GM19239 (cell line): ENCODE measurements at regions not wholly inside any gene's neighbourhood (a gene's known extent, or its start where the extent isn't known, plus 50 kb on each side); places are given as distances from the start of the nearest gene placed in this dataset.

Experiments used
- DNase-seq: peaks from one replicate; pipeline ENCODE4 v3.0.0; 2011; ENCODE audit warnings: low spot score; ENCODE audit not compliant: insufficient read length
- FAIRE-seq: peaks from 2 replicates; lab custom pipeline; 2011; peaks lifted over from hg19 to GRCh38; lab: Jason Lieb, UNC

DNA sequence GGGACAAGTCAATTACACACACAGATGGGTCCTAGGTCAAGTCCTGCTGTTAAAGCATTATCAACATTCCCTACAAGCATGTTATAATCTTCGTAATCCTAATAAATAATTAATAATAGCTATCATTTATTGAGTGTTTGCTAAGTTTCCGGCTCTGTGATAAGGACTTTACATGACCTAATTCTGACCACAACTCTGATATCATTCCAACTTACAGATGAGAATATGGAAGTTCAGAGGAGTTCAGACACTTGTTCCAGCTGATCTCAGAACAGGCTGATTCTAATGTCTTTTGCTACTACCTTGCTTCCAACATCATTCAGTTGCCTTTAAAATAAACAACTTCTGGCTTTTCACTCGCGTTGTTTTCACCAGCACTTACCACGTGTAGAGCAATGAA is 770.1 kb upstream of the CXADR start:
- FAIRE-seq = no peak
- DNase-seq = no peak

DNA sequence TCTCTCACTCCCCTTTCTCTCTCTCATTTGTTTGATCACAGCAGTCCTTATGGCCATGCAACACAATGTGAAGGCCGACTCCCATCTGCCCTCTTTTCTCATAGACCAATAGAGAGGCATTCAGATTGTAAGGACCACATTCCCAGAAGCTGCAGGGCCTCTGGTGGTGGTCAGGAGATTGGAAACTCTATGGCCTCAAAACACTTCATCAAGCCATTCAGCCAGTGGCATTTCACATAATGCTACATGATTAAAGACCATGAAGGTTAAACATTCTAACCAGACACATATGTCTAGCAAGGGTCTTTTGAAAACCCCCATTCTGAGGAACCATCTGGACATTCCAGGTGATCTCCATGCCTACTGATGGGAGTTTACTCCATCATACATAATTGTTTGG is 769.5 kb upstream of the CXADR start:
- DNase-seq = no peak

DNA sequence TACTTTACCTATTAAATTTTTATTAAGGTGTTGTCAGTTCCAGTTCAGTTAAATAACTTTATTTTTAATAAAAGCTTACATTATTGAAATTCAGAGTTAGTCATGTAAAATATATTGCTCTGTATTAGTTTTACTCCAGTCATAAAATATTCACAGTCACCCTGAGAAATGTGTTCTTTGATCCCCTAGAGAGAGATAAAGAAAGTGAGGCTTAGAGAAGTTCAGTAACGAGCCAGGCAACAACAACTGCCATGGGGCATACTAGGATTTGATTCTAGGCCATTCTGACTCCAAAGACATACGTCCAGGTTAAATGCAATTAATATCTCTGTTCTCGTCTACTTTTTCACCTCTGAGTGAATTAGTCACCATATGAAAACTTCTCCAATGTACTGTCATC is 761.9 kb upstream of the CXADR start:
- DNase-seq = no peak
- no peak for FAIRE-seq

More for the DNA sequence above, 769.5 kb upstream of the CXADR start:
- no peak for FAIRE-seq

DNA sequence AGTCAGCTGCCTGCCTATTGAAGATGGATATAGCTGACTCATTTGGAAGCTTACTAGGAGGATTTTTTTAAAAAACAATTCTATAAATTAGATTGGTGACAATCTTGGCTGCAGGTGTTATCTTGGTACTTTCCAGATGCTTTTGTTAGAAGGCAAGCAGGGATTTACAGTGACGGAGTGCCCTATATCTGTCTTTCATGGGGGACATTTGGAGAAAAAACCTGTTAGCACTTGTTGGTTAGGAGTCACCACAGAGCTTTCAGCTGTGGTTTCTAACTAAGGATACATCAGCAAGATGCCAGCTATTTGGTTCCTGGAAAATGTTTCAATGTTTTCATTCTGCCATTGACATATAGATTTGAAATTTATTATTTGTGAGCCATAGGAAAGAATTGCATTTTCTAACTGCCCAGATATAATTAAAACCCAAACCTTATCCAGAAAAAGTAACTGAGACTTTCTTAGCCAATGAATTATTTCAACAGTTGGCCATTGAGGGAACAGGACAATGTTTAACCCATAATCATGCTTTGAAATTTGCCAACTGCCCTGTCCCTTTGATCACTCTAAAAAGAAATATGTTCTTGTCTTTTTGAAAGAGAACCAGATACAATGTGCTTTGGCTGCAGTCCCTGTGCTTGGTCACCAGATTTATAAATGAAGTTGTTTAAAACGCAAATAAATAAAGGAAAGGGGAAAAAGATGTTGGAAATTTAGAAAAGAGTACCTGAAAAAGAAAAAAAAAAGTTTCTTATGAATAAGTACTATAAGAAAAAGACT is 761.0 kb upstream of the CXADR start:
- DNase-seq (no peak), FAIRE-seq (no peak)

DNA sequence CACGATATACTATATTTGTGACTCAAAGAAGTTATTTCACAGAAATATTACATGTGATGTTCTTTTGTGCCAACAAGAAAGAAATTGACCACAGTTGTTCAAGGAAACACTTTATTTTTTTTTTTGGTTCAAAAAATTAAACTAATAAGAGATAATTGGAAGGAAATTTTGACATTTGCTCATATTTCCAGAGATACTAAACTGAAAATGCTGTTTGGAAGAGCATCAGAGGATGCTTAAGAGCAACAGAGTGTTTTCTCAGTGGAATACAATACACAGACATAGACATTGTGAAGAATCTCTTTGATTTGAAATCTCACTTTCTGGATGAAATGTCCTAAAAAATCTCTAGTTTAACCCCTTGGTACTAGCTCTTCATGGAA is 760.4 kb upstream of the CXADR start:
- DNase-seq (no peak), FAIRE-seq (no peak)

DNA sequence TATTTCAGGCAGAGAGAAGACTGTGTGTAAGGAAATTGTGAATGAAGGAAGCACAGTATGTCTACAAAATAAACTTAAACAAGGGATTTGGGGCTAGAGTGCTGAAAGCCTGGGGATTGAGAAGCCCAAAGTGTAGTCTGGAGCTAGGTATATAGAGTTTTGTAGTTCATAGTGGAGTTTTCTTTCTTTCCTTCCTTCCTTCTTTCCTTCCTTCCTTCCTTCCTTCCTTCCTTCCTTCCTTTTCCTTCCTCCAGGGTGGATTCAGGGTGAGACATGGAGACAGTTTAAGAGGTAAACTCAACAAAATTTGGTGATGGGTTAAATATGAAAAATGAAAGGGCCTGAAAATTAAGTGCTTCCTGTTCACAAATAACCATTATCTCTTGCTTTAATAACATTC is 757.8 kb upstream of the CXADR start:
- DNase-seq (no peak), FAIRE-seq (no peak)

DNA sequence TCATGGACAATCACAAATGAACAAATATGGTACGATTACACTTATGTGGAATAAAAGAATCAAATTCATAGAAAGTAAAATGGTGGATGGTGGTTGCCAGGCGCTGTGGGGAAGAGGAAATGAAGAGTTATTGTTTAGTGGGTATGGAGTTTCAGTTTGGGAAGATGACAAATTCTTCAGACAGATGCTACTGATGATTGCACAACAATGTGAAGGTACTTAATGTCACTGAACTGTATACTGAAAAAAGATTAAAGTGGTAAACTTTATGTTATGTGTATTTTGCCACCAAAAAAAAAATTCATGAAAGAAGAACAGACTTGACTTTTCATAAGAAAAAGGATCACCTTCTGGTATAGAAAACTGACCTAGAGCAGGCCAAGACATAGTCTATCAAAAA is 745.6 kb upstream of the CXADR start:
- FAIRE-seq (no peak), DNase-seq (no peak)

GRCh38 chr21:16768096-16768495 is 744.7 kb upstream of the CXADR start:
- no peak for DNase-seq
- FAIRE-seq = no peak

DNA sequence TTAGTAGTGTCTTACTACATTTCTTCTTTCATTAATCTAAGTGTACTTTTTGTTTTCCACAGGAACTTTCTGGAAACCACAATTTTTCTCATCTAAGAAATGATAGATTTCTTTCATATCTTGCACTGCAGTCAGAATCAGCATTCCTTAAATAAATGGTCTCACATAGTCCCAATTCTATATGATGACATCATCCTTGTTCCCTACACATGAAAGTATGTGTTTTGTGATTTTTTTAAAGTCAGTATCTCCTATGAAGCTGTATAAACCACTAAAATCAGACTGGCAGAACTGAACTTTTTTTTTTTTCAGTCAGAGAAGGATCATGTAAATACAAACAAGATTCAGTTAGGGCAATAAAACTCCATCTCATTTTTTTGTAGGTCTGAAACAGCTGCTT is 742.6 kb upstream of the CXADR start:
- FAIRE-seq = no peak
- no peak for DNase-seq

- FAIRE-seq (no peak), DNase-seq (no peak)
These were observed 739.6 kb upstream of the CXADR start for GRCh38 chr21:16773206-16773605.

DNA sequence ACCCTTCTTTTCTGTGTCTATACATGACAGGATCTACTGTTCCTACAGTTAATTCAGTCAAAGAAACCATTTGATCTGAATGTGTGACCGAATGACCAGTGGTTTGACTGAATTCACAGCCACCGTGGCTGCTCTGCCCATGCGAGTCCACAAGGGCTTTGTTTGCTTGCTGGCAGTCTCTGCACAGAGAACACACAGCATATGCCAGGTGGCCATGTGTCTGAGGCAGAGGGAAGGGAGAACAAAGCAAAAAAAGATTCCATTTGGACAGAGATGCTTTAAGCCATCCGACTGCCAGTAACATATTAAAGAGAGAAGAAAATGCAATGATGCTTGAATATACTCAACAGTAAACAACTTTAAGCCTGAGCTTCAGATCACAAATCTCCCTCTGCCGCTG is 737.8 kb upstream of the CXADR start:
- no peak for DNase-seq
- no peak for FAIRE-seq

GRCh38 chr21:16777041-16777720 is 735.7 kb upstream of the CXADR start:
- DNase-seq (no peak), FAIRE-seq (no peak)

- FAIRE-seq (no peak), DNase-seq (no peak)
These were observed 724.3 kb upstream of the CXADR start for GRCh38 chr21:16788584-16788983.

DNA sequence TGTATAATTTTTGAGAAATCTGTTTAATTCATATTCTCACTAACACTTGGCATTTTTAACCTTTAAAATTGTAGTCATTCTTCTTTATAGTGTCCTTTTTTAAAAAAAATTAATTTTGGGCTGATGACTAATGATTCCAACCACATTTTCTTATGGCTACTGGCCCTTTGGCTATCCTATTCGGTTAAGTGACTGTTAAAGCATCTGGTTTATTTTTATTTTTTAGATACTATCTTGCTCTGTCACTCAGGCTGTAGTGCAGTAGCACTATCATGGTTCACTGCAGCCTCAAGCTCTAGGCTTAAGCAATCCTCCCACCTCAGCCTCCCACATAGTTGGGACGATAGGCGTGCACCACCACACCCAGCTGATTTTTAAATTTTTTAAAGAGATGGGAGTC is 723.2 kb upstream of the CXADR start:
- no peak for FAIRE-seq
- no peak for DNase-seq

- no peak for FAIRE-seq
- DNase-seq = no peak
These were observed 720.7 kb upstream of the CXADR start for GRCh38 chr21:16792101-16792500.

DNA sequence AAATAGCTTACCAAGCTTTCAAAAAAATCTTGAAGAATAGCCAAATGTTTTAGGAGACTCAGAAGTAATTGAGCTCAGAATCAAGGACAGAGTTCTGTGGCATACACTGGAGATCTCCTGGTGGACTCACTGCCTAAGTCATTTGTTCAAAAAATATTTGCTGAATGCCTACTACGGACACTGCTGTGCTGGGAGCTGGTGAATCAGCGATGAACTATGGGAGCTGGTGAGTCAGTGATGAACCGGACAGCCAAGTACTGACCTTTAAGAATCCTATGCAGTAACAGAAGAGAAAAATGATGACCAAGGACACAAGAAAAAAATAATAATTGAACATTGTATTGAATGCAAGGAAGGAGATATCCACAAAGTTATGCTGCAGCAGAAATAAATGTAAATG is 717.9 kb upstream of the CXADR start:
- FAIRE-seq = no peak

GRCh38 chr21:16796776-16797175 is 716.1 kb upstream of the CXADR start:
- no peak for FAIRE-seq
- DNase-seq = no peak

More for the DNA sequence above, 717.9 kb upstream of the CXADR start:
- DNase-seq = no peak

DNA sequence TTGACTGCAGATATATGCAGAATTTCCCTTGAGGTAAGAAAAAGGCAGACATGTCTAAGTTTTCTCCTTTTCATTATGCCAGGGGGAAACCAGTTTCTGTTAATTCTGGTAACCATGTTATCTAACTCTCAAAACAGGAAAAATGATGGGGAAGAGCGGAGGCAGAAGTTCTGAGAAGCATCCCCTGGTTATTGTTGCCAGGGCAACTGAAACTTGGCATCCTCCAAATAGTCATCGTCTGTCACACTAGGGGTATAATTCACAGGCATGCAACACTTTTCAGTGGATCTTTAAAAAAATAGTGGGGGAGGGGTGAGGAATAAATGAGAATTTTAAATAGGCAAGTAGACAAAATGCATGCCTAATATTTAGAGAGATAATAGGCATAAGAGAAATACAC is 715.3 kb upstream of the CXADR start:
- DNase-seq (no peak), FAIRE-seq (no peak)

DNA sequence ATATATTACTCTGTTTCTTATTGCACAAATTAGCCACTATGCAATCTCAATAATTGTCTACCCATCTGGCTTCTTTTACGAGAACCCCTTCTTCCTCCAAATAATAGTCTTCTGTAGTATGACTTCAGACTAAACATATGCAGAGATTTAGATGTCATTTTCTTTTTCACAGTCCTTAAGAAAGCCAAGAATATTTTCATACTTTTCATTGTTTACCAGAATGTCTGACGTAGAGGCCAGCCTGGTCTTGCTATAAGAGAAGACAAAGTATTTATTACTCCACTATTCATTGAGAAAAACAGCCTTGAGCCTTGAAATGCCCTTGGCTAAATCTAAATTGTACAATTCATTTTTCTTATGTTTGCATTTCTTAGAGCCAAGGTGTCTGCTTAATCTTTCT is 714.9 kb upstream of the CXADR start:
- no peak for FAIRE-seq
- DNase-seq = no peak

GRCh38 chr21:16800536-16801275 is 712.1 kb upstream of the CXADR start:
- DNase-seq = no peak
- no peak for FAIRE-seq

DNA sequence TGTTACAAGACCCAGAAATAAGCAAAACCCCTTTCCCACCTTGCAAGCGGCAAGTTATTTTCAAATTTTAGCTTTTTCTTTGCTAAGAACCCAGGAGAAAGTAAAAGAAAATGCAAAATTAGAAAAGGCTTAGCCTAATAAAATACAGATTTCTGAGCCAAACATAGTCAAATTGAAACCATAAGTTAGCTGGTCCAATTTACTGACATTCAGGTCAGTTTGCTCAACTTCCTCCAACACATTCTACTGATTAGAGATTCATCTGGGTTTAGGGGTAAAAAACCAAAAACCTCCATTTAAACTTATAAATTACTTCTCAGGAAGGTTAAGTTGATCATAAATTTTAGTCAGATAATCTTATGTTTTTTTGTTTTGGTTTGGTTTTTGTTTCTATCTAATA is 701.8 kb upstream of the CXADR start:
- FAIRE-seq = no peak
- DNase-seq = no peak
